Uterus (tissue), 2 donors: ENCODE measurements at regions not wholly inside any gene's neighbourhood (a gene's known extent, or its start where the extent isn't known, plus 50 kb on each side); places are given as distances from the start of the nearest gene placed in this dataset.

Source experiments
- CTCF ChIP-seq, 4 experiments: fragments of 200-600 bp in 2 of 4; fragments of 450-650 bp in 2 of 4; sonication (generic) in 2 of 4; IDR thresholded peaks; one replicate each; pipeline ENCODE4 v1.5.1; 2016 to 2019; ENCODE audit warnings: antibody characterized with exemption in 4 of 4, mild to moderate bottlenecking in 2 of 4, moderate library complexity in 1 of 4
- POLR2A ChIP-seq, 2 donors: fragments of 450-650 bp; IDR thresholded peaks; one replicate each; pipeline ENCODE4 v1.6.1; 2016; ENCODE audit warnings: antibody characterized with exemption in 2 of 2, mild to moderate bottlenecking in 1 of 2, moderate library complexity in 1 of 2

DNA sequence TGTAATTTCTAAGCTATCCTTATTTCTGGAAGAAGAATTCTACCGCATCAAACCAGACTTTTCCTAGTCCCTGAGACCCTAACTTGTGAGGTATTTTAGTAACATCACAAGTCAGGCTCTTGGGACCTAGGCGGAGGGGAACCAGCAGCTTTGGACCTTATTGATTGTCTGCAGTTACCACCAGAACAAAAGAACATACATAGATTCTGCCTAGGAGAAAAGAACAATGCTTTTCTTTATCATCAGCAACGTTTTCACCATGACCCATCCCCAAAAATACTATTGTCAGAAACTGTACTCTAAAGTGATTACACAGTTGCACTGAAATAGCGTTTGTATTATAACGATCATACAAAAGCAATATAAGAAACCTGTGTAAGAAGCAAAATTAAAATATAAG lies 860.4 kb downstream of the USP25 start:
- no peak for TF ChIP-seq CTCF (IDR thresholded peaks at IDR 0.05)
- no peak for TF ChIP-seq POLR2A (IDR thresholded peaks at IDR 0.05)
